Testis (tissue), 2 donors: ENCODE measurements at regions not wholly inside any gene's neighbourhood (a gene's known extent, or its start where the extent isn't known, plus 50 kb on each side); places are given as distances from the start of the nearest gene placed in this dataset.

Source experiments
- CTCF ChIP-seq, 3 experiments: fragments of 450-650 bp in 2 of 3; fragments of 200-600 bp in 1 of 3; sonication (generic) in 1 of 3; IDR thresholded peaks; one replicate each; pipeline ENCODE4 v1.5.1; 2016 to 2019; ENCODE audit warnings: antibody characterized with exemption in 3 of 3, mild to moderate bottlenecking in 2 of 3, moderate library complexity in 1 of 3
- POLR2A ChIP-seq: fragments of 450-650 bp; IDR thresholded peaks from one replicate; pipeline ENCODE4 v1.6.1; 2017; ENCODE audit warnings: antibody characterized with exemption, mild to moderate bottlenecking, moderate library complexity

- TF ChIP-seq CTCF (IDR thresholded peaks at IDR 0.05) (no peak), POLR2A (no peak)
Observed at GRCh38 chr13:65875031-65875430, 1355.1 kb downstream of the PCDH9 start.
